OCI-LY3 (cell line): ENCODE measurements at regions not wholly inside any gene's neighbourhood (a gene's known extent, or its start where the extent isn't known, plus 50 kb on each side); places are given as distances from the start of the nearest gene placed in this dataset.

Experiments
- CTCF ChIP-seq: fragments of 200-600, 300-600 bp; sonication (generic); IDR thresholded peaks from 2 replicates; pipeline ENCODE4 v1.5.1; 2014; ENCODE audit warnings: antibody characterized with exemption, low read length, low read depth
- EZH2phosphoT487 ChIP-seq: fragments of 200-600 bp; shearing (Covaris generic); IDR thresholded peaks from 2 replicates; pipeline ENCODE4 v1.6.1; 2018; ENCODE audit warnings: antibody characterized with exemption, mixed run types, low read depth

GRCh38 chr7:130896051-130896881 lies 162.3 kb upstream of the KLF14 start:
- no peak; the same call in 1 of the 2 replicates for TF ChIP-seq CTCF
- no peak for TF ChIP-seq EZH2phosphoT487
